ENCODE measurements at regions not wholly inside any gene's neighbourhood (a gene's known extent, or its start where the extent isn't known, plus 50 kb on each side); places are given as distances from the start of the nearest gene placed in this dataset.

- H3K36me3 ChIP-seq (ENCODE audit: control insufficient read depth, insufficient read depth, low read length) = no peaks in the 10 kb centered on the region
- no peak for TF ChIP-seq FOXJ3 (CRISPR knock-in tag; IDR thresholded peaks at IDR 0.05)
- TF ChIP-seq ELF4 (CRISPR knock-in tag; IDR thresholded peaks at IDR 0.05) = no peak
- no peak for TF ChIP-seq CHD7 (IDR thresholded peaks at IDR 0.05; ENCODE audit: low read depth, low read length)
- TF ChIP-seq ZNF23 (CRISPR knock-in tag; IDR thresholded peaks at IDR 0.05) = no peak
- no peak for TF ChIP-seq DPF2 (IDR thresholded peaks at IDR 0.05)
- no peak for TF ChIP-seq ZNF436 (CRISPR knock-in tag; IDR thresholded peaks at IDR 0.05)
- TF ChIP-seq GMEB1 (CRISPR knock-in tag; IDR thresholded peaks at IDR 0.05) = no peak
- TF ChIP-seq HDAC1 (IDR thresholded peaks at IDR 0.05) = no peak
- TF ChIP-seq RHOXF2B (CRISPR knock-in tag; conservative IDR thresholded peaks at IDR 0.05) = no peak
- TF ChIP-seq ZSCAN32 (CRISPR knock-in tag; IDR thresholded peaks at IDR 0.05) = no peak
- TF ChIP-seq MCM7 (IDR thresholded peaks at IDR 0.05) = no peak
- TF ChIP-seq ZNF143 (CRISPR knock-in tag; IDR thresholded peaks at IDR 0.05) = no peak
- no peak for TF ChIP-seq SNRNP70 (optimal IDR thresholded peaks at IDR 0.05; ENCODE audit: low read depth, low read length)
These were observed 274.5 kb downstream of the TLE1 start for GRCh38 chr9:81414836-81415235.

More at GRCh38 chr9:81414836-81415235, 274.5 kb downstream of the TLE1 start:
- Histone ChIP-seq H3K27ac (ENCODE audit: extremely low read depth, low read depth, low read length) (no peak overlapping the region), H3K9me1 (ENCODE audit: control insufficient read depth, insufficient read depth, low read length) (no peaks in the 10 kb centered on the region), H3K9me3 (replicated peaks; ENCODE audit: control insufficient read depth, insufficient read depth, low read depth, low read length) (no peaks in the 10 kb centered on the region), H3K4me2 (ENCODE audit: insufficient read depth, low read length) (no peak overlapping the region), H2AFZ (ENCODE audit: low read depth, low read length) (no peak overlapping the region), H3K79me2 (ENCODE audit: control insufficient read depth, insufficient read depth, low read length) (no peaks in the 10 kb centered on the region), H3K4me1 (replicated peaks in 1 of 2; ENCODE audit: control insufficient read depth in 2 of 2, insufficient read depth in 2 of 2, low read length in 2 of 2) (no peaks in the 10 kb centered on the region), H4K20me1 (replicated peaks; ENCODE audit: control insufficient read depth, insufficient read depth, low read length) (no peaks in the 10 kb centered on the region), H3K4me3 (no peak overlapping the region), H3K27me3 (ENCODE audit: control insufficient read depth in 2 of 2, insufficient read depth in 2 of 2, low read length in 2 of 2) (no peaks in the 10 kb centered on the region), H3K9ac (ENCODE audit: insufficient read depth in 1 of 2, low read depth in 2 of 2, low read length in 2 of 2) (no peak overlapping the region)
- FAIRE-seq (no peak), ATAC-seq (no peak), DNase-seq (ENCODE audit: extremely low read depth in 1 of 4, low spot score in 3 of 4) (no peak)
- intact Hi-C loops (cut with micrococcal nuclease) (no loop called here), in situ Hi-C loops (cut with MboI) (no loop called here)
- CTCF ChIA-PET (ENCODE audit: low intra/inter-chr PET ratio) = no interaction called here
- BruUV-seq (replicated peaks) = no TSS peak
- POLR2A ChIA-PET = no interaction called here
- WGBS (ENCODE audit: insufficient coverage, low coverage, missing lambda C conversion rate) = 0% methylated on average over 1 of the region's 1 CpG
